HG02885 (cell line): ENCODE measurements at regions not wholly inside any gene's neighbourhood (a gene's known extent, or its start where the extent isn't known, plus 50 kb on each side); places are given as distances from the start of the nearest gene placed in this dataset.

ENCODE experiments used
- ATAC-seq: cut with Tn5 transposase; IDR thresholded peaks from one replicate; pipeline ENCODE4 v1.9.1; 2021; ENCODE audit warnings: mild to moderate bottlenecking; ENCODE audit not compliant: unreplicated experiment, poor library complexity

DNA sequence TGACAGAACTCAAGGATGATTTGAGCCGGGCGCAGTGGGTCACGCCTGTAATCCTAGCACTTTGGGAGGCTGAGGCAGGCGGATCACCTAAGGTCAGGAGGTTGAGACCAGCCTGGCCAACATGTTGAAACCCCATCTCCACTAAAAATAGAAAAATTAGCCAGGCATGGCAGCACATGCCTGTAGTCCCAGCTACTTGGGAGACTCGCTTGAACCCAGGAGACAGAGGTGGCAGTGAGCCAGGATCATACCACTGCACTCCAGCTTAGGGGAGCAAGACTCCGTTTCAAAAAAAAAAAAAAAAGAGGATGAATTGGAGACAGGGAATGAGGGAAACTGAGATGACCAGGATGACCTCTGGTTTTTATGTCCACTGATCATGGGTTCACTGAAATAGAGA, 60.4 kb upstream of the CDIN1 start:
- ATAC-seq = no peak

DNA sequence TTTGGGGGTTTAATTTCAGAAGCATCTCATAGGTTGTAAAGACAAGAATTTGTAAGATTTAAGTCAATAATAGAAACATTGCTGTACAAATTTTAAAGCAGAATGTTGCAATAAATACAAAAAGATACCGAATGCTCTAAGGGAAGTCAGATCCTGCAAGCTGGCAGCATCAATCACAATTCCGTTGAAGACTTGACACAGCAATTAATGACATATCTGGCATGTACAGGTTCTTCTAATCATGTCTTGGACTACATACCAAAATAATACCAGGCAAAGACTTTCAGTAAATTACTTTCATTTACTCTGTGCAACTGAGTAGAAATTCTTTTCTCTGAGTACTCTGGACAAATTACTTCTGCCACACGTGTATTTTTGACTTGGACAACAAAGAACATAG, 54.0 kb upstream of the CDIN1 start:
- ATAC-seq = no peak

- ATAC-seq = no peak
These were observed 51.9 kb upstream of the CDIN1 start for GRCh38 chr15:36527235-36528162.

DNA sequence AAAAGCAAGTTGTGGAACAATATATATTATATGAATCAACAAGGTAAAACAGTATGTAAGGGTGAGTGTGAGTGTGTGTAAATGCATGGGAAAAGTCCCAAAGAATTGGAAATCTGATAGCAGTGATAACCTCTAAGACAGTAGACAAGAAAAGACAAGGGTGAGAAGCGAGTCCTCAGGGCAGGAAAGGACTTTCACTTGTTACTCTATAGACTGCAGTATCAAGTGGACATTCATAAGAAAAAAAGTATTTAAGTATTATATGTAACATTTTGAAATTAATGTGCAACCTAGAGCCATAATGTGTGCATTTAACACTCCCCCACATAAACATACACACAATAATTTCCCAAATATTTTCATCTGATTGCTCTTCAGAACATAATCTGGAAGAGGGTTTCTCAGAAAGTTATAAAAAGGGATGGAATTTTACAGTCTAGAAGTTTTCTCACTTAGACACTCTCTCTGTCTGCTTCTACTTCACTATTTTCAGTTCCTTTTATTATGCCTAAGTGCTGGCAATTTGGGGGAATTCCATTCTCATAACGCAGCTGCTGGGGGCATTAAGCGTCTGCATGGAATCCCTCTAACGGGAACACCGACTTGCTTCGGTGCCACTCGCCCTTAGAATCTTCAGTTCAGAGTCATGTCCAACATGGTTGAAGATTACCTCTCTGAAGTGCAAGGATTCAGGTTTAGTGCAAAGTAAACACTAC, 50.0 kb upstream of the CDIN1 start:
- ATAC-seq = peak; percentile 86
